VCaP (cell line): ENCODE measurements at regions not wholly inside any gene's neighbourhood (a gene's known extent, or its start where the extent isn't known, plus 50 kb on each side); places are given as distances from the start of the nearest gene placed in this dataset.

ENCODE experiments used
- H3K27ac ChIP-seq: fragments of 450-650 bp; 2 replicates; pipeline ENCODE4 v1.5.1; 2017
- TF ChIP-seq, protein P1 (sequence below): fragments of 450-650 bp; conservative IDR thresholded peaks from 2 replicates; pipeline ENCODE4 v1.5.1; 2017; ENCODE audit warnings: mild to moderate bottlenecking, moderate library complexity

GRCh38 chr12:124174451-124175348, 120.2 kb upstream of the RFLNA start:
- TF ChIP-seq, protein P1, sequence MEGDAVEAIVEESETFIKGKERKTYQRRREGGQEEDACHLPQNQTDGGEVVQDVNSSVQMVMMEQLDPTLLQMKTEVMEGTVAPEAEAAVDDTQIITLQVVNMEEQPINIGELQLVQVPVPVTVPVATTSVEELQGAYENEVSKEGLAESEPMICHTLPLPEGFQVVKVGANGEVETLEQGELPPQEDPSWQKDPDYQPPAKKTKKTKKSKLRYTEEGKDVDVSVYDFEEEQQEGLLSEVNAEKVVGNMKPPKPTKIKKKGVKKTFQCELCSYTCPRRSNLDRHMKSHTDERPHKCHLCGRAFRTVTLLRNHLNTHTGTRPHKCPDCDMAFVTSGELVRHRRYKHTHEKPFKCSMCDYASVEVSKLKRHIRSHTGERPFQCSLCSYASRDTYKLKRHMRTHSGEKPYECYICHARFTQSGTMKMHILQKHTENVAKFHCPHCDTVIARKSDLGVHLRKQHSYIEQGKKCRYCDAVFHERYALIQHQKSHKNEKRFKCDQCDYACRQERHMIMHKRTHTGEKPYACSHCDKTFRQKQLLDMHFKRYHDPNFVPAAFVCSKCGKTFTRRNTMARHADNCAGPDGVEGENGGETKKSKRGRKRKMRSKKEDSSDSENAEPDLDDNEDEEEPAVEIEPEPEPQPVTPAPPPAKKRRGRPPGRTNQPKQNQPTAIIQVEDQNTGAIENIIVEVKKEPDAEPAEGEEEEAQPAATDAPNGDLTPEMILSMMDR: no peak
- H3K27ac ChIP-seq: no peak overlapping the region

DNA sequence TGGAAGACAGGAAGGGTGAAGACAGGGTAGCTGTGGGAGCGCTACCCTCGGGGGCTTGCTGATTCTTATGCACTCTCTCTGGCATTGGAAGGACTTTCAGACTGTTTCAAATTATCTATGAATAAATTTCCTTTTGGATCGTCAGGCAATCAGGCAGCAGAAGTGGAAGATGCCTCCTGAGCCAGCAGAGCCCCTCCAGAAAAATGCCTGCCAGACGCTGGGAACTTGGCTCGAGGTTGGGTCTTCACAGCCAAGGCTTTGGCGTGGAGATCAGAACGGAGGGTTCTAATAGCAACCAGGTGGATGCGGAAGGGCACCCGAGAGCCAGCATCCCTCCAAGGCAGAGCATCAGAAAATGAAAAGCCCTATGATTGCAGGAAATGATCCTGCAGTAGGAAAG, 119.2 kb upstream of the RFLNA start:
- TF ChIP-seq, protein P1: no peak
- no peak overlapping the region for H3K27ac ChIP-seq

- TF ChIP-seq, protein P1: no peak
Measured at GRCh38 chr12:124177276-124177950, 117.5 kb upstream of the RFLNA start.

DNA sequence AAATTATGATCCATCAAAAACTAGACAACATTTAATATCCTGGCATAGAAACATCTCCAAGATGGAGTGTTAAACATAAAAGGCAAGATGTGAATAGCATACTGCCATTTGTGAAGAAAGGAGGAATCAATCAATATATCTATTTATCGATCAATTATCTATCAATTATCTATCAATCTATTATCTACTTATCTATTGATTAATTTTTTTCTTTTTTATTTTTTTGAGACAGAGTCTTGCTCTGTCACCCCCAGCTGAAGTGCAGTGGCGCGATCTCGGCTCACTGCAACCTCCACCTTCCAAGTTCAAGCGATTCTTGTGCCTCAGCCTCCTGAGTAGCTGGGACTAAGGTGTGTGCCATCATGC, 117.0 kb upstream of the RFLNA start:
- TF ChIP-seq, protein P1: no peak

More at GRCh38 chr12:124177276-124177950, 117.5 kb upstream of the RFLNA start:
- no peak overlapping the region for H3K27ac ChIP-seq

GRCh38 chr12:124179936-124180607, 114.8 kb upstream of the RFLNA start:
- H3K27ac ChIP-seq: no peak overlapping the region
- TF ChIP-seq, protein P1: no peak

More for the DNA sequence above, 117.0 kb upstream of the RFLNA start:
- no peak overlapping the region for H3K27ac ChIP-seq

DNA sequence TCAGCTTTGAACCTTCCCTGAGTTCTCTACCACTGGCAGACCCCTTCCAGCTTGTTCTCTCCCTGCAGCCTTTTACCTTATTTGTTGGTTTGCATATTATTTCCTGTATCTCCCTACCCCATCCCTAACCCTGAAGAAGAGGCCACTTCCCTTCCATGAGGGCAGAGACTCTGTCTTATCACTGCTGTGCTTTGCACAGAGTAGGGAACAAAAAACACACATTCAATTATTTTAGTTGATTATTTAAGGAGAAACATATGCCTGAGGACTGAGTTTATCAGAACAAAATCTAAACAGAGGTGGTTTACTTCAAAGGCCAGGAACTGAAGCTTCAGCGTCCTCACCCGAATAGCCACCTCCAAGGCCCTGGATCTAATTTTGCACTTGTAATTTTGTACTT, 111.7 kb upstream of the RFLNA start:
- TF ChIP-seq, protein P1: no peak
- H3K27ac ChIP-seq: no peak overlapping the region

DNA sequence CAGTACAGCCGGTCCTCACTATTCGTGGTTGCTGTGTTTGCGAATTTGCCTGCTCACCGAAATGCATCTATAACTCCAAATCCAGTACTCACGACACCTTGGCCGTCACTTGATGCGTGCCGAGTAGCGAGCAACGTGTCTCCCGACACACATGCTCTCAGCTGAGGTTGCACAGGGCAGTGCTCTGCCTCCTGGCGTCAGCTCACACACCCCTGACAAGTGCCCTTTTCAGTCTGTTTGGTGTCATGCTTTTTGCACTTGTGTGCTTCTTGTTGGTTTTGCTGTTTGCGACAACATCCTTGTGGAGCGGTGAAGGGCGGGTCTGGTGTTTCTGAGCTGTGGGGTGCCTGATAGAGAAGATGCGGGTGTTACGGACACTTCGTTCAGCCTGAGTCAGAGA, 110.4 kb upstream of the RFLNA start:
- H3K27ac ChIP-seq: no peak overlapping the region
- TF ChIP-seq, protein P1: no peak
